Esophagus muscularis mucosa (tissue), 4 donors: ENCODE measurements at regions not wholly inside any gene's neighbourhood (a gene's known extent, or its start where the extent isn't known, plus 50 kb on each side); places are given as distances from the start of the nearest gene placed in this dataset.

Source experiments
- CTCF ChIP-seq, 3 experiments: fragments of 200-600 bp in 2 of 3; fragments of 450-650 bp in 1 of 3; sonication (generic) in 2 of 3; IDR thresholded peaks; one replicate each; pipeline ENCODE4 v1.5.1; 2017 to 2019; ENCODE audit warnings: antibody characterized with exemption in 3 of 3, mild to moderate bottlenecking in 2 of 3, moderate library complexity in 1 of 3
- EP300 ChIP-seq: sonication (generic); formaldehyde crosslinking; IDR thresholded peaks from one replicate; pipeline ENCODE4 v1.6.1; 2017; ENCODE audit warnings: antibody characterized with exemption
- POLR2A ChIP-seq: fragments of 450-650 bp; IDR thresholded peaks from one replicate; pipeline ENCODE4 v1.6.1; 2017; ENCODE audit warnings: antibody characterized with exemption, moderate library complexity, mild to moderate bottlenecking, low read depth
- POLR2AphosphoS5 ChIP-seq, 2 donors: sonication (generic); formaldehyde crosslinking; IDR thresholded peaks; one replicate each; pipeline ENCODE4 v1.6.1; 2017; ENCODE audit warnings: antibody characterized with exemption in 2 of 2

- TF ChIP-seq POLR2AphosphoS5 (IDR thresholded peaks at IDR 0.05), result no peak
- TF ChIP-seq EP300, result no peak
- no peak for TF ChIP-seq POLR2A
- no peak for TF ChIP-seq CTCF (IDR thresholded peaks at IDR 0.05)
Observed at GRCh38 chr12:45502481-45503128, 226.9 kb upstream of the ARID2 start.
